ENCODE measurements at regions not wholly inside any gene's neighbourhood (a gene's known extent, or its start where the extent isn't known, plus 50 kb on each side); places are given as distances from the start of the nearest gene placed in this dataset.

DNA sequence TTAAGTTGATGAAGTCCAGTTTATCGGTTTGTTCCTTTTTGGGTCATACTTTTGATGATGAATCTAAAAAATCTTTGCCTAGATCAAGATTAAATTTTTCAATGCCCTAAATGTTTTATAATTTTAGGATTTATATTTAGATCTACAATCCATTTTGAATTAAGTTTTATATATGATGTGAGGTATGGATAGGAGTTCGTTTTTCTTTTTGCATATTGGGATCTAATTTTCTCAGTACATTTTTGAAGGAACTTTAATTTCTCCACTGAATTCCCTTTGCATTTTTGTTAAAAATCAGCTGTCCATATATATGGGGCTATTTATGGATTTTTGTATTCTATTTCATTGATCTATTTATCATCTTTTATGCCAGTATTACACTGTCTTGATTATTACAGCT lies 125.5 kb upstream of the HS3ST2 start:
- TF ChIP-seq POLR2AphosphoS5 (IDR thresholded peaks at IDR 0.05) (no peak), POLR2A (IDR thresholded peaks at IDR 0.05) (no peak), EP300 (IDR thresholded peaks at IDR 0.05; ENCODE audit: low read depth) (no peak)
- TF ChIP-seq, protein P1, sequence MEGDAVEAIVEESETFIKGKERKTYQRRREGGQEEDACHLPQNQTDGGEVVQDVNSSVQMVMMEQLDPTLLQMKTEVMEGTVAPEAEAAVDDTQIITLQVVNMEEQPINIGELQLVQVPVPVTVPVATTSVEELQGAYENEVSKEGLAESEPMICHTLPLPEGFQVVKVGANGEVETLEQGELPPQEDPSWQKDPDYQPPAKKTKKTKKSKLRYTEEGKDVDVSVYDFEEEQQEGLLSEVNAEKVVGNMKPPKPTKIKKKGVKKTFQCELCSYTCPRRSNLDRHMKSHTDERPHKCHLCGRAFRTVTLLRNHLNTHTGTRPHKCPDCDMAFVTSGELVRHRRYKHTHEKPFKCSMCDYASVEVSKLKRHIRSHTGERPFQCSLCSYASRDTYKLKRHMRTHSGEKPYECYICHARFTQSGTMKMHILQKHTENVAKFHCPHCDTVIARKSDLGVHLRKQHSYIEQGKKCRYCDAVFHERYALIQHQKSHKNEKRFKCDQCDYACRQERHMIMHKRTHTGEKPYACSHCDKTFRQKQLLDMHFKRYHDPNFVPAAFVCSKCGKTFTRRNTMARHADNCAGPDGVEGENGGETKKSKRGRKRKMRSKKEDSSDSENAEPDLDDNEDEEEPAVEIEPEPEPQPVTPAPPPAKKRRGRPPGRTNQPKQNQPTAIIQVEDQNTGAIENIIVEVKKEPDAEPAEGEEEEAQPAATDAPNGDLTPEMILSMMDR (IDR thresholded peaks at IDR 0.05), result no peak
